ENCODE measurements at regions not wholly inside any gene's neighbourhood (a gene's known extent, or its start where the extent isn't known, plus 50 kb on each side); places are given as distances from the start of the nearest gene placed in this dataset.

GRCh38 chr7:153638821-153639435, 413.3 kb upstream of the DPP6 start:
- TF ChIP-seq YY1 (IDR thresholded peaks at IDR 0.05; ENCODE audit: insufficient read depth, insufficient read length) (no peak), SUZ12 (IDR thresholded peaks at IDR 0.05; ENCODE audit: extremely low read depth, insufficient read depth, insufficient read length) (no peak), ZNF274 (IDR thresholded peaks at IDR 0.05; ENCODE audit: low read depth, low read length) (no peak)

All from NT2/D1 (cell line).